ENCODE measurements at regions not wholly inside any gene's neighbourhood (a gene's known extent, or its start where the extent isn't known, plus 50 kb on each side); places are given as distances from the start of the nearest gene placed in this dataset.
A peak's percentile ranks its signal among the peaks of the same experiment; 100 is the strongest.

DNA sequence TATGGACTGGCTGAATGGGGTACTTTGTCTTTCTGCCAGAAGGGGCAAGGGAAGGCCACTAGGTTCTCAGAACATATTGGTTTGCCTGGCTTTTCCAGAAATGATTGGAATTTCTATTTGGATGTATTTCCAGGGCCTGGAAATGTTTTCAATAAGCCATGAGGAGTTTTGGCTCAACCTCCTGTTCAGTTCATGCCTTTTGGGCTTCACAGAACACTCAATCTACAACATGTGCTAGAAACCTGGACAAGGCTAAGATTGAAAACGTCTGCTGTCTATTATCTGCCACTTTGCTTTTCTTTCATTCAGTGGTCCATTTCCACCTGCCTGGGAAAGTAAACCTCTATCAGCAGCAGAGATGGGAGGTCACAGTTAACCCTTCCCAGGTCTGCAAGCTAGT lies 793.4 kb downstream of the TENT5A start:
- Histone ChIP-seq H2BK12ac (ENCODE audit: low read depth, low read length) (no peak overlapping the region), H2AK5ac (ENCODE audit: low read depth, low read length) (no peak overlapping the region), H3K4me3 (ENCODE audit: extremely low read depth in 1 of 4, insufficient read depth in 2 of 4, low read depth in 3 of 4, low read length in 4 of 4) (no peak overlapping the region), H4K5ac (ENCODE audit: insufficient read length, low read depth, low read length) (no peak overlapping the region), H3K18ac (ENCODE audit: extremely low read depth, low read length) (no peak overlapping the region), H3K36me3 (ENCODE audit: control insufficient read depth in 2 of 4, insufficient read depth in 4 of 4, low read length in 3 of 4) (no peaks in the 10 kb centered on the region), H3K79me1 (ENCODE audit: low read depth, low read length) (no peaks in the 10 kb centered on the region), H3K4ac (replicated peaks; ENCODE audit: insufficient read length, low read depth, low read length) (no peak overlapping the region), H3K79me2 (ENCODE audit: control insufficient read depth in 1 of 2, insufficient read depth in 2 of 2, low read length in 2 of 2) (no peaks in the 10 kb centered on the region), H2BK15ac (ENCODE audit: low read length) (no peak overlapping the region), H3K27me3 (replicated peaks in 1 of 4; ENCODE audit: control insufficient read depth in 3 of 4, extremely low read depth in 1 of 4, insufficient read depth in 3 of 4, low read length in 3 of 4) (no peaks in the 10 kb centered on the region), H2BK5ac (ENCODE audit: low read depth, low read length) (no peak overlapping the region), H2BK20ac (ENCODE audit: low read length) (no peak overlapping the region), H3K9me3 (ENCODE audit: insufficient read depth in 2 of 2, low read depth in 1 of 2, low read length in 1 of 2) (no peaks in the 10 kb centered on the region), H4K20me1 (replicated peaks in 1 of 2; ENCODE audit: control insufficient read depth in 1 of 2, insufficient read depth in 2 of 2, low read length in 2 of 2) (no peaks in the 10 kb centered on the region), H3K27ac (ENCODE audit: low read depth, low read length) (no peak overlapping the region), H4K91ac (replicated peaks; ENCODE audit: insufficient read length, low read length) (no peak overlapping the region), H3K23me2 (ENCODE audit: low read depth, low read length) (no peaks in the 10 kb centered on the region), H3K23ac (ENCODE audit: insufficient read length) (no peak overlapping the region), H2BK120ac (replicated peaks; ENCODE audit: low read depth, low read length) (no peak overlapping the region), H3K4me1 (replicated peaks in 1 of 4; ENCODE audit: control insufficient read depth in 3 of 4, insufficient read depth in 4 of 4, low read length in 3 of 4) (no peaks in the 10 kb centered on the region), H3K56ac (replicated peaks; ENCODE audit: insufficient read length, low read depth, low read length) (no peak overlapping the region), H3K9ac (replicated peaks in 1 of 4; ENCODE audit: extremely low read depth in 1 of 4, low read depth in 3 of 4, low read length in 3 of 4) (no peak overlapping the region), H3K14ac (ENCODE audit: insufficient read length) (no peak overlapping the region), H4K8ac (ENCODE audit: extremely low read depth, insufficient read depth, low read length) (no peak overlapping the region), H2AFZ (ENCODE audit: low read length) (peak overlapping the region; percentile 74), H3K4me2 (ENCODE audit: insufficient read depth in 1 of 2, low read depth in 2 of 2, low read length in 2 of 2) (no peak overlapping the region)
- POLR2A ChIA-PET (ENCODE audit: partially characterized antibody) = no interaction called here
- CTCF ChIA-PET (ENCODE audit: partially characterized antibody) = interaction anchor here (0.8 kb wide), 1 partner anchor 94 kb away, joined by 3 read pairs; no protein-coding TSS in a partner anchor
- 100% methylated on average over 1 of the region's 1 CpG; no CpG with 5 or more reads in 1 of the 2 experiments for WGBS, 2 experiments (ENCODE audit: extremely low coverage in 1 of 2, insufficient coverage in 1 of 2, insufficient read length in 1 of 2, insufficient replicate concordance in 2 of 2, low coverage in 1 of 2, low lambda C conversion rate in 2 of 2, missing lambda C conversion rate in 1 of 2)
- no peak for FAIRE-seq
- TF ChIP-seq SUZ12 (IDR thresholded peaks at IDR 0.05; ENCODE audit: low read length) (no peak), YY1 (IDR thresholded peaks at IDR 0.05; ENCODE audit: low read depth, low read length) (no peak), EP300 (IDR thresholded peaks at IDR 0.05; ENCODE audit: borderline replicate concordance in 1 of 2, low read depth in 2 of 2, low read length in 2 of 2) (no peak), POLR2A (IDR thresholded peaks at IDR 0.05; ENCODE audit: control extremely low read depth in 1 of 2, low read depth in 2 of 2, low read length in 2 of 2) (no peak), ZNF274 (IDR thresholded peaks at IDR 0.05; ENCODE audit: borderline replicate concordance, extremely low read depth, low read length) (no peak)
- no peak for DNase-seq (ENCODE audit: low read depth in 1 of 2, low spot score in 2 of 2)

Measured in H1 (cell line).